Mesothelial cell of epicardium (in vitro differentiated cells): ENCODE measurements at regions not wholly inside any gene's neighbourhood (a gene's known extent, or its start where the extent isn't known, plus 50 kb on each side); places are given as distances from the start of the nearest gene placed in this dataset.

ENCODE experiments used
- DNase-seq, 2 experiments: peaks; one replicate each; pipeline ENCODE4 v3.0.0; 2021; ENCODE audit warnings: low spot score in 2 of 2; ENCODE audit not compliant: unreplicated experiment in 2 of 2
- H3K27ac Mint-ChIP-seq: 2 replicates; pipeline ENCODE4 v1.8.0; 2021; ENCODE audit warnings: mixed read lengths
- H3K27me3 Mint-ChIP-seq: 2 replicates; pipeline ENCODE4 v1.8.0; 2021; ENCODE audit warnings: low read depth, mixed read lengths
- H3K36me3 Mint-ChIP-seq: 2 replicates; pipeline ENCODE4 v1.8.0; 2021; ENCODE audit warnings: mixed read lengths
- H3K4me1 Mint-ChIP-seq: 2 replicates; pipeline ENCODE4 v1.8.0; 2021; ENCODE audit warnings: mixed read lengths
- H3K4me3 Mint-ChIP-seq: 2 replicates; pipeline ENCODE4 v1.8.0; 2021; ENCODE audit warnings: mild to moderate bottlenecking, moderate library complexity, mixed read lengths
- H3K9me3 Mint-ChIP-seq: 2 replicates; pipeline ENCODE4 v1.8.0; 2021; ENCODE audit warnings: mixed read lengths
- CTCF ChIP-seq: fragments of 200-600 bp; sonication (generic); IDR thresholded peaks from one replicate; pipeline ENCODE4 v1.5.0; 2021; ENCODE audit warnings: antibody characterized with exemption; ENCODE audit not compliant: unreplicated experiment

GRCh38 chr4:32470087-32470585 is 1750.0 kb downstream of the PCDH7 start:
- Mint-ChIP-seq H3K9me3 (no peaks in the 10 kb centered on the region), H3K36me3 (no peaks in the 10 kb centered on the region), H3K27me3 (no peaks in the 10 kb centered on the region), H3K4me1 (peaks cover 18% of the 10 kb centered on the region), H3K4me3 (no peak overlapping the region), H3K27ac (no peak overlapping the region)
- DNase-seq: no peak
- TF ChIP-seq CTCF: no peak

DNA sequence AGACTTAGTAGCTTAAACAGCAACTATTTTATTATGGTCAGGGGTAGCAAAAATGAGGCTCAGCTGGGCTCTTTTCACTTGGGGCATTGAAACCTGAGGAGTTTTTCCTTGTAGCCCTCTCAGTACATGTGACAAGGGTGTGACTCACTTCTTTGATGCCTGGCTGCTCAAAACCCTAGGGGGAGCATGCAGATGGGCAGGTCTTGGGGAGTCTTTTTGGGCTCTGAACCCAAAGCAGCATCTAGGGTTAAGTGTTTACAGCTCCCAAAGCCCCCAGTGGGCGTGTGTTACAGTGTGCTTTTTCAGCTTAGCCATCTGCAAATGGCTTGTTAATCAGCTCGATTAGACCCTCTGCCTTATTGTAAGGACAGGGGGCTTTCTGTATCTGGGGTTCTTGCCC is 1752.7 kb downstream of the PCDH7 start:
- Mint-ChIP-seq H3K27ac (no peak overlapping the region), H3K9me3 (no peaks in the 10 kb centered on the region), H3K36me3 (no peaks in the 10 kb centered on the region), H3K4me1 (peaks cover 27% of the 10 kb centered on the region), H3K27me3 (no peaks in the 10 kb centered on the region), H3K4me3 (no peak overlapping the region)
- no peak for TF ChIP-seq CTCF
- DNase-seq: no peak

DNA sequence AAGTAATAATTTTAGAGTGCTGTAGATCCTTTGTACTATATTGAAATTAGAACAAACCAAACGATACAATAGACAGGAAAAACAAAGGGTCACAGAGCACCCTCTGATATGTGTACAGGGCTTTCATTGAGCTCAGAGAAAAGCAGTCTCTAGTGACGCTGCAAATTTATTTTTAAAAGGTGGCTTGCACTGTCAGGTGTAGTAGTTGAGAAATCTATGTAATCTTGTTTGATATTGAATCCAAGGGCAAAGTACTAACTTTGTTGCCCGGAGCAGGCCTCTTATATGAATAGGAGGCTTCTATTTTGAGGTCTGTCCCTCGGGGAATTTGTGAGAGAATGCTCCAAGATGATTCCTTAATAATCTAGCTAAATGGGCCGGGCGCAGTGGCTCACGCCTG is 1755.5 kb downstream of the PCDH7 start:
- H3K9me3 Mint-ChIP-seq: no peaks in the 10 kb centered on the region
- peaks cover 28% of the 10 kb centered on the region for H3K4me1 Mint-ChIP-seq
- no peak for TF ChIP-seq CTCF
- DNase-seq: no peak
- no peak overlapping the region for H3K4me3 Mint-ChIP-seq
- no peak overlapping the region for H3K27ac Mint-ChIP-seq
- H3K27me3 Mint-ChIP-seq: no peaks in the 10 kb centered on the region
- H3K36me3 Mint-ChIP-seq: no peaks in the 10 kb centered on the region

GRCh38 chr4:32477518-32477917 is 1757.3 kb downstream of the PCDH7 start:
- no peaks in the 10 kb centered on the region for H3K36me3 Mint-ChIP-seq
- no peaks in the 10 kb centered on the region for H3K27me3 Mint-ChIP-seq
- no peak overlapping the region for H3K4me3 Mint-ChIP-seq
- peaks cover 19% of the 10 kb centered on the region for H3K4me1 Mint-ChIP-seq
- no peak for TF ChIP-seq CTCF
- peak overlapping the region; percentile 4 for H3K27ac Mint-ChIP-seq
- no peak for DNase-seq
- no peaks in the 10 kb centered on the region for H3K9me3 Mint-ChIP-seq

DNA sequence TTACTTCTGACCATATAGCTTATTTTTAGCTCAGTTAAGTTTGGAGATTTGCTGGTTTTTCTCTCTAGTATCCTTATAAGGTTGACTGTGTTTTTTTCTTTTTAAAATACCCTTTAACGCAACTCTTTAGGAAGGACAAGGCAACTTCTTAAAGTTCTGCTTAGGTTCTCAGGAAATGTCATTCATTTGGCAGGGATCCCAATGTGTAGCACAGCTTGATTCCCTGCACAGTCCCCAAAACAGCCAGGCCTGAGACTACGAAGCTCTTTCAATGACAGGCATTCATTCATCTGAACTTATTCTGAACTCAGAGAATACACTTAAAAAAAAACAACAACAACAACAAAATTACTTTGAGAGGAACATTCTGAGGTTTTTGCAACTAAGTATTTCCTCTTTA is 1765.8 kb downstream of the PCDH7 start:
- Mint-ChIP-seq H3K36me3 (no peaks in the 10 kb centered on the region), H3K27me3 (no peaks in the 10 kb centered on the region), H3K9me3 (peaks cover 6% of the 10 kb centered on the region), H3K4me3 (no peak overlapping the region), H3K27ac (peak overlapping the region; percentile 50), H3K4me1 (peaks cover 9% of the 10 kb centered on the region)
- DNase-seq: no peak
- TF ChIP-seq CTCF: no peak

DNA sequence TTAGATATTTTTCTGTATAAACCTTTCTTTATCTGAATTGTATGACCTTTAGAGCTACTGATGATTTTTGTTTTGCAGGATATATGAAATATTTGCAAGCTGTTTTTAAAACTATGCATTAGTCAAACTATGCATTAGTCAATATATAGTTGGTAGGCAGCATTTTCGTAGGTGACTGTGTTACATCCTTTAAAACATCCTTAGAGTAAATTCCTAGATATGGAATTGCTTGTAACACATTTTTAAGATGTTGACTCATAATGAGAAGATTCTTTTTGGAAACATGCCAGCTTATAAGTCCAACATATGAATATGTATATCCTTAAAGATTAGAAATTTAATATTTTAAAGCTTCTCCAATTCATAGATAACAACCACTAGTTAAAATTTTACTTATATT is 1768.5 kb downstream of the PCDH7 start:
- H3K27me3 Mint-ChIP-seq: no peaks in the 10 kb centered on the region
- no peak overlapping the region for H3K27ac Mint-ChIP-seq
- no peak for TF ChIP-seq CTCF
- peaks cover 4% of the 10 kb centered on the region for H3K9me3 Mint-ChIP-seq
- peaks cover 9% of the 10 kb centered on the region for H3K4me1 Mint-ChIP-seq
- no peak overlapping the region for H3K4me3 Mint-ChIP-seq
- no peaks in the 10 kb centered on the region for H3K36me3 Mint-ChIP-seq
- DNase-seq: no peak
